GM03348 (cell line): ENCODE measurements at regions not wholly inside any gene's neighbourhood (a gene's known extent, or its start where the extent isn't known, plus 50 kb on each side); places are given as distances from the start of the nearest gene placed in this dataset.
"Not testable (repeated sequence)": the region's sequence is repeated elsewhere in the genome, so short reads cannot be mapped to it uniquely, and the experiment has no call there.

Source experiments
- DNase-seq: peaks from one replicate; pipeline ENCODE4 v3.0.0; 2012; ENCODE audit warnings: low spot score

DNA sequence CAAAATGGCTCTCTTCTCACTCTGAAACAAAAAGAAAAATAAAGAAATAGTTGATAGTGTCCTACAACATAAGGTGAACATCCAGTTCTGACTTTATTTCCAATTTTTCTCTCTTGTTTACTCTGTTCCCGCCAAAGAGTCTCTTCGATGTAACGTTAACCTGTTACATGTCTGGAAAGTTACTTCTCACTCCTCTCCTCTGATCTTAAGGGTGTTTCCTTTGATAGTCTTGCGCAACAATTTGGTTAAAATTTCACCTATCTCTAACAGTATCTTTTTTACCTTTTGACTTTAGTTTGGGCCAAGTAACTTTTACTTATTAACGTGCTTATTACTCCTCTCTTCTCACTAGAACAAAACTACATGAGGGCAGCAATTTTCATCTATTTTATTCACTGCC, 1450.2 kb downstream of the BRINP3 start:
- DNase-seq = no peak

DNA sequence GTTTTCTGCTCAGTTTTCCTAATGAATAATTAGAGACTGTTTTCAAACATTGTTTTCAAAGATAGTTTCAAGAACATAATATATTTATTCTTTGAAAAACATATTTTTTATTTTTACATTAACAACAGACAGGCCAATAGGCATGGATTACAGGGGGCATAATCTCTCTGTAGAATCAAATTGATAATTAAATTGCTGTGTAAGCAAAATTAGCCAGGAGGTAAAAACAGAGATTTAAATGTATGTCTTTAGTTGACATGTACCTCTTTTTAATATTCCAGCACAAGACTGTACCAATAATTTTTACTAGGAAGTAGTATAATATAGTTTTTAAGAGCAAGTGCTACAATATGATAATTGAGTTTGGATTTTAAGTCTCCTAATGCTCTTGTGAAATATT, 1444.5 kb downstream of the BRINP3 start:
- no peak for DNase-seq

- no peak for DNase-seq
Measured at GRCh38 chr1:189036628-189037027, 1441.0 kb downstream of the BRINP3 start.

DNA sequence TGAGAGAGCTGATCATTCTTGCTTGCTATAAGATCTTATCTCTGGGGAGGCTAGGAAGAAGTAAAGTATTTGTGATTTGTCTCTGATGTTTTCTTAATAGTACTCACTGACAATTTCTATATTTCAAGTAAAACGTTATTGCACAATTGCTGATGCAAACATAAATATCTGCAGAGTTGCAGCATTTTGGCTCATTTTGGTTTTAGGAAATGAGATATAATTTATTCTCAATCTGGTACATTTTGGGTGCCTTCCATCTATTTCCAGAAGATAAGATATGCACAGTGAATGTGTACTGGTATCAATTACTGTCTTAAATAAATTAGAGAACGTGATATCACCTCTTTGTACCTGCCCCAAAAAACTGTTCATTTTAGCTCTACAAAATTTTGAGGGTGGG, 1431.5 kb downstream of the BRINP3 start:
- no peak for DNase-seq

- DNase-seq = no peak
Measured at GRCh38 chr1:189084811-189085210, 1392.9 kb downstream of the BRINP3 start.

- DNase-seq = no peak
Measured at GRCh38 chr1:189103956-189104355, 1373.7 kb downstream of the BRINP3 start.

GRCh38 chr1:189117072-189117770, 1360.4 kb downstream of the BRINP3 start:
- DNase-seq = no peak

DNA sequence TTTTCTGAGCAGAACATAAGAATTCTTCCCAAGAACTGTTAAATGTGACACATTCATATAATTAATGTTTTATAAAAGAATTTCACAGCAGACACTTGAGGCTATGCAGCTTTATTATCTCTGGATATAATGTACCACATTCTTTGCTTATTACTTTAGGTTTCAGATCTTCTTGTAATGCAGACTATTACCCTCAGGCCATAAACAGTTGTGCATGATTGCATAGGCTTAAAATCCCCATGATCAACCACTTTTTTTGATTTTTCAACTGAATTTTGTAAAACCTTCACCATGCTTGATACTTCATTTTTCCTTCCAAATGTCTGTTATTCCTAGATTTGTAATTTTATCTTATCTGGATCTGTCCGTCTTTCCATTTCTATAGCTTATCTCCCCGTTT, 1355.7 kb downstream of the BRINP3 start:
- DNase-seq = no peak

DNA sequence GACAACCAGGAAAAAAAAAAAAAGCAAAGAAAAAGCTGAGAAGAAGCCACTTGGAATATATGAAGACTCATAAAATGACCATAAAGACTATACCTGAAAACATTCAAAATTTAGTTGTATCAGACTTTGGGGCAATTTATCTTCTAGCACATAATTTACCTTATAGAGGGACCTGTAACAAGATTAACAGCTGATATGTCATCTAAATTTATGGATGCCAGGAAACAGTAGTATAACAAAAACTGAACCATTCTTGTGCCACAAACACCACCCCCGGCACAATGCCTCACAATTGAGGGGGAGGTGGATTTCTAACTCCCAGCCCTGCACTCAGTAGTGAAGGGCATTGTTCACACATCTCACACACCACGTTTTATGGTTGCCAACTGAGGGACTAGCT, 1352.0 kb downstream of the BRINP3 start:
- no peak for DNase-seq

DNA sequence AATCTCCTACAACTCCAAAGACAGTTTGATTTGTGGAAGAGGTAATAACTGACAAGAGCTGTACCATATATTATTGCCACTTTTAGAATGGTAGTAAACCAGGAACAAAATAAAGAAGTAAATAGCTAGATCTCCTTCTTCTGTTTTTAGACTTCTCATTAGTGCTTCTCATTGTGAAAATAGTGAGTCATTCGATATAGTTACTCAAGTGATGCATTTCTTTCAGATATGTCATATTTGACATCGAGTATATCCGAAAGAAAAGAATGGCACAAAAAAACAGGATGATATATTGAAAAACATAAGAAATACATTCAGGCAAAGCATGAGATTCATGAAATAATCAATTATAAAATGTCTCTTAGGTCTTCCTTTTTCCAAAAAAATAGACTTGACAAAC, 1346.1 kb downstream of the BRINP3 start:
- no peak for DNase-seq

- DNase-seq = not testable (repeated sequence)
Measured at GRCh38 chr1:189139748-189140147, 1337.9 kb downstream of the BRINP3 start.

DNA sequence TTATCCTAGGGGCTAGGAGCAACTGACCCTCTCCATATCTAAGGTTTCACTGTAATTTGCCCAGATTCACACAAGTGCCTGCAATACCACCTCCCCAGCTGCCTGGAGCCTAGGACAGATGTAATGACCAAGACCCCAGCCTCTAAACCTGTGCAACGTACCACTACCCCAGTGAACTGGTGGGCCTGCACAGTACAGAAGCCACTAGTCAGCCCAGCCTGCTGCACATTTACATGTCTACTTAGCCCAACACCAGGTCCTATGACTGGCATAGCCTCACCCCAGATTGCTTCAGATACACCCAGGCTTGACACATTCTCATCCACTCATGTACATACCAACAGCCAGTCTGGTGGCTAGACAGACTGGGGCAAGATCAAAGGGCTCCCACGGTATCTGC, 1336.6 kb downstream of the BRINP3 start:
- DNase-seq = no peak

DNA sequence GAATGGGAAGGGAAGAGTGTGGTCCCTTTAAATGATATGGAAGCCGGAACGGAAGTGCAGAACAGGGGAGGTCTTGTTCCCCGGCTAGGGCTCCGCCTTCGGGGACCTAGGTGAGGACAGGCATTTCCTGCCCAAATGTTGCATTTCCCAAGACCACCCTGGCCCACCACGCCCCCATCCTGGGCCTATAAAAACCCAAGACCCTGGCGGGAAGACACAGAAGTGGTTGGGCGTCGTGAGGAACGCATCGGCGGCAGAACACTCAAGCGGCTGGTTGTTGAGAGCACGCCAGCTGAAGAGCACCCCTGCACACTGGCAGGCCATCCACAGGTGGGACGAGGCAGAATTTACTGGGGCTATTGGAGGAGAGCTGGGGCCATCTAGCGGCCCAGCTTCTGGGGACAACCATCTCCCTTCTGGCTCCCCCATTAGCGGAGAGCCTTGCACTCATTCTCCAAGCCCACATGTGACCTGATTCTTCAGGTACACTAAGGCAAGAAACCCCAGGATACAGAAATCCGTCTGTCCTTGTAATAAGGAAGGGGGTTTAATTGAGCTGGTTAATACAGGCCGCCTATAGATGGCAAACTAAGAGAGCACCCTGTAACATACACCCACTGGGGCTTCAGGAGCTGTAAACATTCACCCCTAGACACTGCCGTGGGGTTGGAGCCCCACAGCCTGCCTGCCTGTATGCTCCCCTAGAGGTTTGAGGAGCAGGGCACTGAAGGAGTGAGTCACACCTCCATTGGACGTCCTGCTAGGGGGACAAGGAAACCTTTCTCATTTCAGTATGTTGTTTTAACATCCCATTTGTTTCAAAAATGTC, 1327.9 kb downstream of the BRINP3 start:
- DNase-seq = no peak

DNA sequence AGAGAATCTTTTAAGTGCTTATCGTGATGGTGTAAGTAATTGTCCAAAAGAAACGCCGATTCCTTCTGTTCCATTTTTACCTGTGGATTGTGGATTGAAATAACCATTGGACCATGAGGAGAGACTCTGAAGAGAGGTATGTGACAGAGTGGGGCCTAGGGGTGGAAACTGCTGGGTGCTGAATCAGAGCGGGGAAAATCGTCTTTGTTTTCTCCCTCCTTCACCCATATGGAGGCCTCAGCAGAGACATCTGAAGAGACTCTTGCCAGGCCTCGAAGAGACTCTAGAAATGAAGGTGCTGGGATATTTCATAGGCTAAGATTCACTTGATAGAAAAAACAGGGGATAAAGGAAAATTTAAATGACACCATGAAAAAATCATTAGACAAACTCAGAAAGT, 1327.0 kb downstream of the BRINP3 start:
- DNase-seq = no peak

DNA sequence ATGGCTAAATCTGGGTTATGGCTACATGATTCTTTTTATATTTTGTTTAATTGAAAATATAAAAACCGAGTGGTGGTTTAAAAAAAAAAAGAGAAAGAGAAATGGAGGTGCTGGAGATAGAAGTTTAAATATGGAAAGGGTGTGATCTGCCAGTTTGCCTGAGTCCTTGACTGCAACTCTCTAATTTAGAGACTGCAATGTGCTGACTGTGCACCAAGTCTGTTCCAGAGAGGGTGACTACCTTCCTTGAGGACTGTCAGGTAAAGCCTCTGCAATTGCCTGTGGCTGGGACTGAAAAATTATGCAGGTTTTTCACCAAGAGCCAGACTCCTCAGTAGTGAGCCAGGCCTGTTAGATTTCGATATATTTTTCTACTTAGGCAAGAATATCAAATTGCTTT, 1326.3 kb downstream of the BRINP3 start:
- DNase-seq = no peak

DNA sequence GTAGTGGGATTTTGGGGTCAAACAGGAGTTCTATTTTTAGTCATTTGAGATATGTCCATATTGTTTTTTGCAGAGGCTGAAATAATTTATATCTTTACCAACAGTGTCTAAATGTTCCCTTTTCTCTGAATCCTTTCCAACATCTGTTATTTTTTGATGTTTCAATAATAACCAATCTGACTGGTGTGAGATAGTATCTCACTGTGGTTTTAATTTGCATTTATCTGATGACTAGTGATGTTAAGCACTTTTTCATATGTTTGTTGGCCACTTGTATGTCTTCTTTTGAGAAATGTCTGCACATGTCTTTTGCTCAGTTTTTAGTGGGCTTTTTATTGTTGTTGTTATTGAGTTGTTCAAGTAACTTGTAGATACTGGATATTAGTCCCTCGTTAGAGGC, 1325.0 kb downstream of the BRINP3 start:
- no peak for DNase-seq

- no peak for DNase-seq
Measured at GRCh38 chr1:189158155-189158554, 1319.5 kb downstream of the BRINP3 start.

- no peak for DNase-seq
Measured at GRCh38 chr1:189175889-189176288, 1301.8 kb downstream of the BRINP3 start.

- no peak for DNase-seq
Measured at GRCh38 chr1:189180057-189180456, 1297.6 kb downstream of the BRINP3 start.

GRCh38 chr1:189185097-189185496, 1292.6 kb downstream of the BRINP3 start:
- no peak for DNase-seq

- no peak for DNase-seq
Measured at GRCh38 chr1:189192741-189193520, 1284.7 kb downstream of the BRINP3 start.

- DNase-seq = no peak
Measured at GRCh38 chr1:189205863-189206262, 1271.8 kb downstream of the BRINP3 start.

DNA sequence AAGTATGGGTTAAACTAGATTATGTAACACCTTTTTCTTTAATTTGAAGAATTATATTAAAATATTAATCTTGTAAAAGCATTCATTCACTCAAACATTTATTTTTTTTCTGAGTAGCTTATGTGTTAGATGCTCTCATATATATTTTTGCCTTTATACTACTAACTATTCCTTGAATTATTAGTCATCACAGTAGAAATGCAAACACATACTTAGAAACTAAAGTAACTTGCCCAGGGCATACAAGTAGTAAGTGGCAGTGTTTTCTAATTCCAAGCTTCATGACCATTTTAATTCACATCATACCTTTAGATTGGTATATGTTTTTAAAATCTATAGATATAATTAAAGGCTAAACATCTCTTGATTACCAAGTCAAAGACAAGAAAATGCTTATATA, 1271.0 kb downstream of the BRINP3 start:
- no peak for DNase-seq
